Activated CD4-positive, alpha-beta memory T cell treated with anti-CD3 and anti-CD28 coated beads, Interleukin-2, amount 10 ng/mL, durations not matched to agents 7 days and 5 days (primary cell): ENCODE measurements at regions not wholly inside any gene's neighbourhood (a gene's known extent, or its start where the extent isn't known, plus 50 kb on each side); places are given as distances from the start of the nearest gene placed in this dataset.

Experiments used
- CTCF ChIA-PET: fragments of 350-600 bp; sonication (Branson Sonifier 250); formaldehyde crosslinking; loops from one replicate; lab custom pipeline; 2021; ENCODE audit warnings: antibody characterized with exemption, inconsistent platforms; lab: Charles Lee
- POLR2A ChIA-PET: fragments of 350-600 bp; sonication (Branson Sonifier 250); formaldehyde crosslinking; loops from one replicate; lab custom pipeline; 2021; ENCODE audit warnings: antibody characterized with exemption; lab: Charles Lee
- DNase-seq: peaks from one replicate; pipeline ENCODE4 v3.0.0-alpha.2; 2020
- H3K27ac Mint-ChIP-seq: one replicate; pipeline ENCODE4 v1.8.0; 2021; ENCODE audit warnings: mild to moderate bottlenecking, mixed read lengths
- H3K27me3 Mint-ChIP-seq: one replicate; pipeline ENCODE4 v1.8.0; 2021; ENCODE audit warnings: mixed read lengths
- H3K36me3 Mint-ChIP-seq: one replicate; pipeline ENCODE4 v1.8.0; 2021; ENCODE audit warnings: low read depth, mixed read lengths
- H3K4me1 Mint-ChIP-seq: one replicate; pipeline ENCODE4 v1.8.0; 2021; ENCODE audit warnings: mixed read lengths
- H3K4me3 Mint-ChIP-seq: one replicate; pipeline ENCODE4 v1.8.0; 2021; ENCODE audit warnings: mild to moderate bottlenecking, mixed read lengths
- H3K9me3 Mint-ChIP-seq: one replicate; pipeline ENCODE4 v1.8.0; 2021; ENCODE audit warnings: mixed read lengths

DNA sequence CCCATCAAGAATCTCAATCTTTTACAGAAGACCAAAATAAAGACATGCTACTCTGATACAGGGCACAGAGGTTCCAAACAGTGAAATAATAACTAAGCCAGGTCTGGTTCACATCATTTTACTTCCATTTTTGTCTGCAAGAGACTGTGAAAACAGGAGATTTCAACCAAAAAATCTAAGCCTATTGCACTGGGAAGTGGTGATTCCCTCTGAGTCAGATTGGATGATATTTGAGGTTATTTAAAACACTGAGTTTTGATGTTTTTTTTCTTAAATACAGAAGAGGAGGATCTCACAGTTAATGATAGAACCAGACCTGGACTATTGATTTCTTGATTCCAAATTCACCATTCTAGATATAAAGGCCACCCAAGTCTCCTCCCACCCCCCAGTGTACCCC, 117.3 kb upstream of the FAM20A start:
- H3K27ac Mint-ChIP-seq: no peak overlapping the region
- H3K4me1 Mint-ChIP-seq: no peaks in the 10 kb centered on the region
- POLR2A ChIA-PET: no interaction called here
- CTCF ChIA-PET: no interaction called here
- peaks cover 13% of the 10 kb centered on the region for H3K27me3 Mint-ChIP-seq
- DNase-seq: no peak
- no peaks in the 10 kb centered on the region for H3K36me3 Mint-ChIP-seq
- no peaks in the 10 kb centered on the region for H3K9me3 Mint-ChIP-seq
- no peak overlapping the region for H3K4me3 Mint-ChIP-seq

- Mint-ChIP-seq H3K9me3 (no peaks in the 10 kb centered on the region), H3K27ac (no peak overlapping the region), H3K4me1 (no peaks in the 10 kb centered on the region), H3K27me3 (peaks cover 14% of the 10 kb centered on the region), H3K36me3 (no peaks in the 10 kb centered on the region), H3K4me3 (no peak overlapping the region)
- CTCF ChIA-PET: no interaction called here
- POLR2A ChIA-PET: no interaction called here
- DNase-seq: no peak
Observed at GRCh38 chr17:68714676-68715075, 113.5 kb upstream of the FAM20A start.

- Mint-ChIP-seq H3K4me3 (no peak overlapping the region), H3K36me3 (no peaks in the 10 kb centered on the region), H3K27ac (no peak overlapping the region), H3K9me3 (no peaks in the 10 kb centered on the region), H3K4me1 (no peaks in the 10 kb centered on the region), H3K27me3 (peaks cover 11% of the 10 kb centered on the region)
- no peak for DNase-seq
- ChIA-PET POLR2A (no interaction called here), CTCF (no interaction called here)
Observed at GRCh38 chr17:68711858-68712257, 110.7 kb upstream of the FAM20A start.

GRCh38 chr17:68710976-68711375, 109.8 kb upstream of the FAM20A start:
- Mint-ChIP-seq H3K9me3 (no peaks in the 10 kb centered on the region), H3K4me1 (no peaks in the 10 kb centered on the region), H3K36me3 (no peaks in the 10 kb centered on the region), H3K27ac (no peak overlapping the region), H3K27me3 (peaks cover 4% of the 10 kb centered on the region), H3K4me3 (no peak overlapping the region)
- CTCF ChIA-PET: no interaction called here
- no peak for DNase-seq
- POLR2A ChIA-PET: no interaction called here

DNA sequence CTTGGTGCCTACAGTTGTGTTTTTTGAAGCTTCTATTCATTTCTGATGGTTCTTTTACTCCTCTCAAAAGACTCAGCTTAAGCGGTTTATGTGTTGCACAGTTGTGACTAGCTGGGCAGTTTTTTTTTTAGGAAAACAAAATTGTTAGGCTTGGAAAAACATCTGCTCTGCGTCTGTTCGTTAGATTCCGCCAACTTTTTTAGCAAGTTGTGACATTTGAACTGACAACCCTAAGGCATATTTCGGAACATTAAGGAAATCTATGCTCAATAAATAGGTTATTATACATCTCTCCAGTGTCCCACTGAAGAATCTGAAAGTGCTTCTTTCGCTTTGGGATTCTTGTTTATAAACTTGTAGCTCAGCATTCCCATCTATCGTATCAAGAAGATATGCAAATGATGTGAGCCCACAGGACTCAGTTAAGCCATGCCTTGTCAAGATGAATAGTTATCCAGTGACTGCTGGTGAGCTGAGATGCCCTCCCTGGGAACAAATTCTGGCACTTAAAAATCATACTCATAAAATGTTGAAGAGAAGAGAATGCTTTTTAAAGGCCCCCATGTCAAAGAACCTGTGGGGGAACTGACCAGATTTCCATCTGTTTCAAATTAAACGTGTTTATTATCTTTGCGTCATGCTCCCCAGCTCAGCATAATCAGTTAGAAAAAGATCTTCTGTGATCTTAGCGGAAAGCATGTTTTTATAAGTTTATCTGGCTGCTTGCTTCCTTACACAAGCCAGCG, 109.0 kb upstream of the FAM20A start:
- H3K9me3 Mint-ChIP-seq: no peaks in the 10 kb centered on the region
- ChIA-PET CTCF (interaction anchor here (0.6 kb wide), 1 partner anchor 1102 kb away, joined by 4 read pairs; no protein-coding TSS in a partner anchor), POLR2A (no interaction called here)
- no peaks in the 10 kb centered on the region for H3K36me3 Mint-ChIP-seq
- no peak overlapping the region for H3K4me3 Mint-ChIP-seq
- no peak overlapping the region for H3K27ac Mint-ChIP-seq
- peaks cover 1% of the 10 kb centered on the region for H3K27me3 Mint-ChIP-seq
- no peak for DNase-seq
- H3K4me1 Mint-ChIP-seq: no peaks in the 10 kb centered on the region

- Mint-ChIP-seq H3K4me1 (no peaks in the 10 kb centered on the region), H3K9me3 (no peaks in the 10 kb centered on the region)
Observed at GRCh38 chr17:68709461-68709860, 108.3 kb upstream of the FAM20A start.

GRCh38 chr17:68707031-68707430, 105.9 kb upstream of the FAM20A start:
- H3K9me3 Mint-ChIP-seq: no peaks in the 10 kb centered on the region

More at GRCh38 chr17:68709461-68709860, 108.3 kb upstream of the FAM20A start:
- CTCF ChIA-PET: no interaction called here
- H3K36me3 Mint-ChIP-seq: no peaks in the 10 kb centered on the region
- no peak overlapping the region for H3K4me3 Mint-ChIP-seq
- peaks cover 3% of the 10 kb centered on the region for H3K27me3 Mint-ChIP-seq
- H3K27ac Mint-ChIP-seq: no peak overlapping the region
- POLR2A ChIA-PET: no interaction called here
- DNase-seq: no peak

DNA sequence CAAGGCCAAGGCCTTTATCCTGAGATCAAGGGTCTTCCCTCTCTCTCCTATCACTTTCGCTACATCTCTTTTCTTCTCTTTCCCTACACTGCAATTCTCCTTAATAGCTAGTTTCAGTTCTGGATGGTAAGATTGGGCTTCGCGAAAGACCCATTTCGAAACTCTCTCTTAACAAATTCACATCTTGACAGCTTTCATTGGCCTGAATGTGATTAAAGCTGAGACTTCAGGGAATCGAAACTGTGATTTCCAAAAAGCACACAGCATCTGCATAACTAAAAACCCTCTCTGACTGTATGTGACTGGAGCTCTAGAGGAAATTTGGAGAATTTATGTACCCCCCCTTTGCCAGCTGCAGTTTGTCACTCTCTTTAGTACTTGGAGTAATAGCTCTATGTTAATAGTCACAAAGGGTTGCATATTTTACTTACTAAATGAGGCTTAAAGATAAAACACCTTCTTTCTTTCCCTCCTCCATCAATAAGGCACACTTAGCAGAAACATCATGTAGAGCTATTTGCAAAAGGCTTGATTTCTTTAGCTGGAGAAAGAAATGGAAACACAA, 105.3 kb upstream of the FAM20A start:
- H3K9me3 Mint-ChIP-seq: no peaks in the 10 kb centered on the region
- CTCF ChIA-PET: no interaction called here
- POLR2A ChIA-PET: interaction anchor here (0.6 kb wide), 1 partner anchor 60 kb away, joined by 3 read pairs; no protein-coding TSS in a partner anchor

More at GRCh38 chr17:68707031-68707430, 105.9 kb upstream of the FAM20A start:
- POLR2A ChIA-PET: no interaction called here
- no peak for DNase-seq
- H3K27ac Mint-ChIP-seq: no peak overlapping the region
- no peak overlapping the region for H3K4me3 Mint-ChIP-seq
- peaks cover 2% of the 10 kb centered on the region for H3K27me3 Mint-ChIP-seq
- CTCF ChIA-PET: no interaction called here
- H3K36me3 Mint-ChIP-seq: no peaks in the 10 kb centered on the region
- H3K4me1 Mint-ChIP-seq: no peaks in the 10 kb centered on the region

GRCh38 chr17:68705714-68706076, 104.5 kb upstream of the FAM20A start:
- H3K9me3 Mint-ChIP-seq: no peaks in the 10 kb centered on the region
- ChIA-PET POLR2A (interaction anchor here (0.6 kb wide), 1 partner anchor 59 kb away, joined by 3 read pairs; no protein-coding TSS in a partner anchor), CTCF (no interaction called here)
- DNase-seq: no peak
- H3K36me3 Mint-ChIP-seq: no peaks in the 10 kb centered on the region
- no peaks in the 10 kb centered on the region for H3K4me1 Mint-ChIP-seq
- no peak overlapping the region for H3K4me3 Mint-ChIP-seq
- peaks cover 1% of the 10 kb centered on the region for H3K27me3 Mint-ChIP-seq
- no peak overlapping the region for H3K27ac Mint-ChIP-seq

More for the DNA sequence above, 105.3 kb upstream of the FAM20A start:
- no peak overlapping the region for H3K27ac Mint-ChIP-seq
- no peak for DNase-seq
- no peaks in the 10 kb centered on the region for H3K4me1 Mint-ChIP-seq
- H3K4me3 Mint-ChIP-seq: no peak overlapping the region
- peaks cover 1% of the 10 kb centered on the region for H3K27me3 Mint-ChIP-seq
- H3K36me3 Mint-ChIP-seq: no peaks in the 10 kb centered on the region

GRCh38 chr17:68704871-68705713, 103.9 kb upstream of the FAM20A start:
- Mint-ChIP-seq H3K9me3 (no peaks in the 10 kb centered on the region), H3K36me3 (no peaks in the 10 kb centered on the region), H3K4me1 (no peaks in the 10 kb centered on the region), H3K4me3 (no peak overlapping the region), H3K27me3 (peaks cover 1% of the 10 kb centered on the region), H3K27ac (no peak overlapping the region)
- POLR2A ChIA-PET: no interaction called here
- CTCF ChIA-PET: no interaction called here
- DNase-seq: no peak

DNA sequence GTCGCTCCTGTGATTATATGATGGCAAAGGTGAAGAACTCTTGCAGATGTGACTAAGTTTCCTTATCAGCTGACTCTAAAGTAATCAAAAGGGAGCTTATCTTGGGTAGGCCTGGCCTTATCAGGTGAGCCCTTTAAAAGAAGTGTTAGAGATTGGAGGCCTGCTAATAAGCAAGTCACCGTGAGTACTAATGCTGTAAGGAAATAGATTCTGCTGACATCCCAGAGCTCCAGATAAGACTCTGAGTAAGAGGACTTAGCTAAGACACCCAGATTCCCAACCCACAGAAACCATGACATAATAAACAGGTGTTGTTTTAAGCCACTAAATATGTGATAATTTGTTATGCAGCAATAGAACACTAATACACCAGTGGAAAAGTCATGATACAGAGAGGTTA, 99.9 kb upstream of the FAM20A start:
- ChIA-PET POLR2A (no interaction called here), CTCF (no interaction called here)
- no peak overlapping the region for H3K27ac Mint-ChIP-seq
- peaks cover 2% of the 10 kb centered on the region for H3K9me3 Mint-ChIP-seq
- no peaks in the 10 kb centered on the region for H3K4me1 Mint-ChIP-seq
- no peak overlapping the region for H3K4me3 Mint-ChIP-seq
- no peaks in the 10 kb centered on the region for H3K36me3 Mint-ChIP-seq
- DNase-seq: no peak
- peaks cover 3% of the 10 kb centered on the region for H3K27me3 Mint-ChIP-seq

GRCh38 chr17:68700421-68700820, 99.3 kb upstream of the FAM20A start:
- H3K9me3 Mint-ChIP-seq: peaks cover 2% of the 10 kb centered on the region

GRCh38 chr17:68699936-68700335, 98.8 kb upstream of the FAM20A start:
- no peak for DNase-seq
- H3K9me3 Mint-ChIP-seq: peaks cover 2% of the 10 kb centered on the region
- ChIA-PET CTCF (no interaction called here), POLR2A (no interaction called here)
- H3K27ac Mint-ChIP-seq: no peak overlapping the region
- no peaks in the 10 kb centered on the region for H3K4me1 Mint-ChIP-seq
- no peak overlapping the region for H3K4me3 Mint-ChIP-seq
- peaks cover 1% of the 10 kb centered on the region for H3K27me3 Mint-ChIP-seq
- no peaks in the 10 kb centered on the region for H3K36me3 Mint-ChIP-seq

More at GRCh38 chr17:68700421-68700820, 99.3 kb upstream of the FAM20A start:
- no peak overlapping the region for H3K4me3 Mint-ChIP-seq
- H3K27me3 Mint-ChIP-seq: peaks cover 3% of the 10 kb centered on the region
- POLR2A ChIA-PET: no interaction called here
- no peaks in the 10 kb centered on the region for H3K36me3 Mint-ChIP-seq
- CTCF ChIA-PET: no interaction called here
- no peak for DNase-seq
- H3K27ac Mint-ChIP-seq: no peak overlapping the region
- no peaks in the 10 kb centered on the region for H3K4me1 Mint-ChIP-seq
